ENCODE measurements at regions not wholly inside any gene's neighbourhood (a gene's known extent, or its start where the extent isn't known, plus 50 kb on each side); places are given as distances from the start of the nearest gene placed in this dataset.

DNA sequence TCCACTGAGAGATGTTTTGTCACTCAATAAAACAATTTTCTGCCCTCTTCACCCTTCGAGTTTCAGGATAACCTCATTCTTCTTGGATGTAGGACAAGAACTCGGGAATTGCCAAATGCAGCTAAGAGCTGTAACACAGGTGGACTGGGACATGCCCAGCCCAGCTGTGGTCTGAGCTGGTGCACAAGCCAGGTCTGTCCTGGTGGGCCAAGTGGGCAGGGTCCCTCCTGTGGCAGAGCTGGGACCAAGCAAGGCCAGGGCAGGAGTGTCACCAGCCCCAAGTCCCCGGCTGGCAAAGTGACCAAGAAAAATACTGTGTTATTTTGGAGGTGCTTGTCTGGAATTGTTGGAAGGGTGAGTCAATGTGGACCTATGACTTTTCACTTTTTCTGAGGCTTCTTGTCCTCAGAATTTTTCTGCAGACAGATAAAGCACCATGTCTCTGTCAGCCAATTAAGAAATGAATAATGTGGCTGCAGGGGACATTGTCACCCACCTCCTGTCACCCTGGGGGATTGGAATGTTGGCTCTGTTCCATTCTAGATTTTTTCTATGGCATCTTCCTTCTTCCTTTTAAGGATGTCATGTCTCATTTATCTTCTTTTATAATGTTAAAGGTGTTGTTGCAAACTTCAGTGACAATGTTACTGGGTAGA is 645.2 kb upstream of the EPHA6 start:
- DNase-seq: no peak

DNA sequence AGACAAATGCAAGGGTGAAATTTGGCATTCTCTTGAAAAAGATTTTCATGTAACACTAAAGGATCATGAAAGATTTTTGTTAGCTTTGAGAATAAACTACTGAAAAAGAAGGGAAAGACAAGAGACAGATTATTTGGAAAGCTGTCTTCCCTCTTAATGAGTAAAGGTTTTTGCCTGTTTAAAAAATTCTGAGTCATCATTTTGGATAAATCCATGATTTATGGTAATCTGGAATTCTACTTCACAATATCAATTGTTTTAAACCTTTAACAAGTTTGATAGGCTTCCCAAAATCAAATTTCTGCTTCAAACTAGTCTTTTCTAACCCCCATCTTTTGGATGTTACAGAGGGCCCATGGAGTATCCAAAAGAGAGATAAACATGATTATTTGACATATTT is 641.5 kb upstream of the EPHA6 start:
- no peak for DNase-seq

DNA sequence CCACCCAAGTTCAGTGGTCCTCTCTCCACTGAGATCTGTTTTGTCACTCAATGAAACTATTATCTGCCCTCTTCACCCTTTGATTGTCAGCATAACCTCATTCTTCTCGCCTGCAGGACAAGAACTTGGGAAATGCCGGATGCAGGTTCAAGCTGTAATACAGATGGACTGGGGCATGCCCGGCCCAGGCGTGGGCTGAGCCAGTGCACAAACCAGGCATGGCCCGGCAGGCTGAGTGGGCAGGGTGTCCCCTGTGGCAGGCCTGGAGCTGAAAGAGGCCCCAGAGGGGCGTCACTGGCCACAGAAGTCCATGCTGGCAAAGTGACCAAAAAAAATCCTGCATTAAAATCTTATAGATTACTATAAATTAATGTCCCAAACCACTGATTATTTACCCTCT is 638.9 kb upstream of the EPHA6 start:
- DNase-seq: no peak

DNA sequence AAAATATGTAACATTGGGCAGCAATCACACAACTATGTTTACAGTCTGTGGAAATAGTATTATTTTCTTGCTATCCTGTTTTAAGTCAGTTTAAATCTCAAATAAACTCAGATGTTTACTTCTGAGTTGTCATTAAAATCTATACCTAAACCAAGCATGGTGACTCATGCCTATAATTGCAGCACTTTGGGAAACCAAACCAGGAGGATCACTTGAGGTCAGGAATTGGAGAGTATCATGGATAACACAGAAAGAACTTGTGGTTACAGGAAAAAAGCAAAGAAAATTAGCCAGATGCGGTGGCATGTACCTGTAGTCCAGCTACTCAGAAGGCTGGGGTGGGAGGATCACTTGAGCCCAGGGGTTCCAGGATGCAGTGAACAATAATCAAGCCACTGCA is 631.6 kb upstream of the EPHA6 start:
- no peak for DNase-seq

DNA sequence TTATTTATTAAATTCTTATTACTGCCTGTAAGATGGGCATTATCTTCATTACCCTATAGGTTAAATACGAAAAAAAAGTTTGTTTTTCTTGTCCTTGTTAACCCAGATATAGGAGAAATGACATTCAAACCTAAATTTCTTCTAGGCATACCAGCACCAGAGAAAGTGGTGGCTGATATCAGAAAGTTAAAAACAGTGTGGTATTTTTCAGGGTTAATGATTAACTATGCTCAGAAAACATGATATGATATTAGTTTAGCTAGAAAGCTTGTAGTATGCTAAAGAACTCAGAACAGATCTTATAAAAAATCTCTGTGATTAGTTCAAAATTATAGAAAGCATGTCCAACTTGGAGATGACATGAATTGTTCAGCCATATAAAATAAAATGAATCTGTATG is 630.5 kb upstream of the EPHA6 start:
- DNase-seq: no peak

DNA sequence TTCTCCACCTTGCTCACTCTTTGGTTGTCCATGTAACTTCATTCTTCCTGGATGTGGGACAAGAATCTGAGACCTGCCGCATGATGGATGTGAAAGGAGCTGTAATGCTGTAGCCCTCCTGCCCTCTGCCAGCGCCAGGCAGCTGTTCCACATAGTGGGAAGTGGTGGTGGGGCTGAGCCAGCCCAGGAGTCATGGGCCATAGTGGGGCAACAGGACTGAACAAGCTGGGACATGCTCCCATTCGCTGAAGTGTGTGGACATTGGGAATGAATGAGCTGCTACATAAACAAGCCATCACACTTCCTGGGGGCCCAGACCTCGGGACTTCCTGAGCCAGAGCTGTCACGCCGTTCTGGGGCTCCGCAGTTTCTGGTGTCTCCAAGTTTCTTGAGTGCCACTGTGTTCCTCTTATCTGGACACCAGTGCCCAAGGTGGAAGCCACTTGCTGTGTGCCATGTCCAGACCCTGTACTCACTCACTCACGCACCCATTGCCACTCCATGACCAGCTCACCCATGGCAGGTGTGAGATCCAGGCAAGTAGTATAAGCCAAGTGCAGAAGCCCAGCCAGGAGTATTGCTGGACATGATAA is 624.3 kb upstream of the EPHA6 start:
- DNase-seq: no peak

DNA sequence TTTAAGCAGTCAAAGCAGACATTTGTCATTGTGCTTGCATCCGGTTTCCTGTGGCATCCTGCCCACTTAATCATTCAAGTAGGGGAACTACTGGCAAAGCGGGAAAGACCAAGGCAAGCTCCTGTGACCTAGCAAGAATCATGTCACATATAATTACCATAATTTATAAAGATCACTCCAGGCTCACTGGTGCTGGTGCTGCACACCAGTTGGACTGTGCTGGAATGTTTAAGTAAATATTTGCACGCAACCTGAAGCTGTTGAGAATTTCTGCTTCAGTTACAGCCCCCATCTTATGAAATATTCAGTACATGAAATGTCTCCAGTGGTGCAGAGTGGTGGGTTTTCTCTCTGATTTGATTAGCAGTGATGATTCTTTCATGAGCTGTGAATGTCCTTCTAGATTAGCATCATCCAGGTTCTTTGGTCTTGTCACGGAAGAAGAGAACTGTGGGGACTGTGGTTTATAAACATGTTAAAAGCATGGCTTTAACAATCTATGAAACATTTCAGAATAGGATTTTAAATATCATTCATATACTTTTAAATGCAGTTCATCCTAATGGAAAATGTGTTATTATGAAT is 621.3 kb upstream of the EPHA6 start:
- DNase-seq: no peak

DNA sequence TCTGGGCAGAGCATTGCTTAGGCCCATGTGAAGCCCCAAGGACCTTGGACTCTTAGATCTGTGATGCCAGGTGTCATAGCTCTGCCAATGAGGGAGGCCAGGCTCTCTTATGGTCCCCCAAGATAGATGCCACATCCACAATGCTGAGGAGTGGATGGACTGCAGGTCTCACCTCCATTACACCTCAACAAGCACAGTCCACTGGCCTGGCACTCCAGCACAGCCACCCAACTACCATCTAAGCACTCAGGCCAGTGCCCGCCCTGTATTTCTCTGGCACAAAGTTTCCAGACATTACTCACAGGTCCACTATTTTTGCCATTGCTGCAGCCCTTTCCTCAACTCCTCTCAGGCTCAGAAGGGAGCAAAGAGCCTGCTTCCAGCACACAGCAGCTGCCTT is 613.5 kb upstream of the EPHA6 start:
- no peak for DNase-seq

DNA sequence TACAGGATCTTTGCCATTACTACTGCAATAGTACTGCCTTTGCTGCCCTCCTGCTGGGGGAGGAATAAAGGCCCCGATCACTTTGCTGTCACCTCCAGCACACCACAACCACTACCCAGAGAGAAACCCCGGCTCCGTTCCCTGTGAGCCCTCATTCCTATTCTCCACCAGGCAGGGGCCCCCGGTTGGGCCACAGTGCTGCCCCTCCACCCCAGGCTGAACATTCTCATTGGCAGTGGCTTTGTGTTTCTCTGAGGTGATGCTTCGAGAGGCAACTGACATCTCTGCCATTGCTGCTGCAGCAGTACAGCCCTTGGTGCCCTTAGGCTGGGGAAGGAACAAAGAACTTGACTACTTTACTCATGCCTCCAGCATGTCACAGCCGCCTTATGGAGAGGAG is 612.9 kb upstream of the EPHA6 start:
- DNase-seq: no peak

DNA sequence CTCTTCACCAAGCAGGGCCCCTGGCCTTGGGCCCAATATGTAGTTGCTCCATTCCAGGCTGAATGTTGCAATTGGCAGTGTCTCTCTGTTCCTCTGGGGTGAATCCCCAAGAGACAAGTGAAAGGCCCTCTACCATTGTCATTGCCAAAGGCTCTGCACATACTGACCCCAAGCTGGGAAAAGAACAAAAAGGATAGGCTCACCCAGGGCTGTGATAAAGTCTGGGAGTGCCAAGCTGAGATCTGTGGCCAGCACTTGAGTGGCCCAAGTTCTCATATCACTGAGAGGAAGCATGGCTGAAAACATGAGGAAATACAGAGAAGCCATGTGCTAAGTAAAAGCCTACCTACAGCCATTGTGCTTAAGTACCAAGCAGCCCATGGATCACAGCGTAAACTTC is 612.2 kb upstream of the EPHA6 start:
- DNase-seq: no peak

DNA sequence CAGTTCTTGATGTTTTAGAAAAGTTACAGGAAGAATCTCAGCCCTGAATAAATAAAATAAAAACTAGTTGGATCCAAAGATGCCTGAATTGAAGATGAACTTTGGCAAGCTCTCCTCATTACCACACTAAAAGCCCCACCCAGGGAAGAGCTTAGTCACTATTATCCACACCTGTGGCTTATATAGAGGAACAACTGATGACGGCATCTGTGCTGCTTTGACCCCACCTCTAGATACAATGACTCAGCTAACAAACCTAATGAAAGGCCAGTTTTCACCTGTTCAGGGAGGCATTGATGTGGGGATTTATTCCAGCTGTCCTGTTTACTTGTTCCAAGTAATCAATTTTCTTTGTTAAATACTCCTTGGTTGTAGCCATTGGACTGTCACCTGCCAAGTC is 604.7 kb upstream of the EPHA6 start:
- no peak for DNase-seq

DNA sequence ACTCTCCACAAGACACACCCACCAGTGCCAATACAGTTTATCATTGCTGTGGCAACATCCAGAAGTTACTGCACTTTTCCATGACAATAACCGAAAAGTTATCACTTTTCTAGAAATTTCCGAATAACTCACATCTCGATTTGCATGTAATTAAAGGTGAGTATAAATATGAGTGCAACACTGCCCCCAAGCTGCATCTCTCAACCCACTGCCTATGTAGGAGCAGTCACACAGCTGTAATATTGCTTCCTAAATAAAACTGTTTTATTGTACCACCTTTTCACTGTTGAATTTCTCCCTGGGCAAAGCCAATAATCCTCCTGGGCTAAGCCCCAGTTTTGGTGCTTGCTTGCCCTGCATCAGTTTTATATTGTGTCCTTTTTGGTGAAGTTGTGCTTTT is 601.0 kb upstream of the EPHA6 start:
- DNase-seq: no peak

DNA sequence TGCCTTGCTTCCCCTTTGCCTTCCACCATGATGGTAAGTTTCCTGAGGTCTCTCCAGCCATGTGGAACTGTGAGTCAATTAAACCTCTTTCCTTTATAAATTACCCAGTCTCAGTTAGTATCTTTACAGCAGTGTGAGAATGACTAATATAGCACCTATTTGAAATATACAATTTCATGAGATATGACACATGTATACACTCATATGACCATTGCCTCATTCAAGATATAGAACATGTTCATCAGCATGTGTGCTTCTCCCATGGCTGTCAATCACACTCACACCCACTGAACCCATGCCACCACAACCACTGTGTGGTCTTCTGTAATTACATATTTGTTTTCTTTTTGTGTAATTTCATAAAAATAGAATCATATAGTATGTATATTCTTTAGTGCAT is 599.5 kb upstream of the EPHA6 start:
- no peak for DNase-seq

DNA sequence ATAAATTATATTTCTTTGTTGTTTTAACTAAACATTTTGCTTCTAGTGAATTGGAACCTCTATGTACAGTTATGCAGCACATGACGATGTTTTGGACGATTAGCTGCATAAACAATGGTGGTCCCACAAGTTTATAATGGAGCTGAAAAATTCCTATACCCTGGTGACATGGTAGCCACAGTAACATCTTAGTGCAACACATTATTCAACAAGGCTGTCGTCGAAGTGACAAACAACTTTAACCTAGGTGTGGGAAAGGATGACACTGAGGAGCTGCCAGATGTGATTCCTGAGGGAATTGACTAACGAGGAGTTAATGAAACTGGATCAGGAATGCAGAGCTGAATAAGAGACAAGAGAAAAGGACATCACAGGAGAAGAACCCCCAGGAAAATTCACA is 588.9 kb upstream of the EPHA6 start:
- no peak for DNase-seq

DNA sequence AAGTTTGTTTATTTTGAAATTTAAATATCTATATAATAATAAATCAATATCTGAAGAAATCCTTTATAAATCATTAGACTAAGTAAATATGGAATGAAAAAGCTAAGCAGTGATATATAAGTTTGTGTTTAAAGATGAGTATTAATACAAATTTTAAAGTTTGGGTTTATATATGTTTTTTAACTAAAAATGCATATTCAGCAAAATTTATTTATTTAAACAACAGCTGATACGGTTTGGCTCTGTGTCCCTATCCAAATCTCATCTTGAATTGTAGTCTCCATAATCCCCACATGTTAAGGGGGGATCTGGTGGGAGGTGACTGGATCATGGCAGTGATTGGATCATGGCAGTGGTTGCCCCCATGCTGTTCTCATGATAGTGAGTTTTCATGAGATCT is 580.7 kb upstream of the EPHA6 start:
- no peak for DNase-seq

DNA sequence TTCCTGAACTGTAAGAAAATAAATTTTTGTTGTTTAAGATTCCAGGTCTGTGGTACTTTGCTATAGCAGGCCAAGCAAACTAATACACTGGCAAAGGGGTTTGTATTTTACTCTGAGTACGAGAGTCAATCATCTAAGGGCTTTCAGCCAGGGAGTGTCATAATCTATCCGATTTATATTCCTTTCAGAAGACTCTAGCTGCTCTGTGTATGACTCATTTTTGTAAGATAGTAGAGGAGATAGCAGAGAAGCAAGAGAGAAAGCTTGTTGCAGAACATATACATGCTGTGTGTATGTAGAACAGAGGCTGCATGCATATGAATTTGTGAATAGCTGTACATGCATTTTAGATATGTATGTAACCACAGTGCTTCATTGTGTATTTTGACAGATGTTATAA is 577.9 kb upstream of the EPHA6 start:
- no peak for DNase-seq

DNA sequence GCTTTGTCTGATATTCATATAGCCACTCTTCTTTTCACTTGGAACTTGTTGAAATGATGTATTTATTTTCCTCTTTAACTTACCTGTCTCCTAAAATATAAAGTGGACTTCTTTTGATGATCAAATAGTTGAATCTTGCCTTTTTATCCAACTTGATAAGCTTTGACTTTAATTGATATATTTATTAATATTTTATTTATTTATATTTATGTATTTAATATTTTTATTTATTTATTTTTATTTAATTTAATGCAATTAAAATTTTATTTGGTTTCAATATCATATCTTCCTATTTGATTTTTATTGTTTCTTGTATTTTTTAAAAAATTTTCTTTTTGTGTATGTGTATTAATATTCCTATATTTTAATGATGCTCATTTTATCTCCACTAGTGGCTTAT is 555.1 kb upstream of the EPHA6 start:
- DNase-seq: no peak

DNA sequence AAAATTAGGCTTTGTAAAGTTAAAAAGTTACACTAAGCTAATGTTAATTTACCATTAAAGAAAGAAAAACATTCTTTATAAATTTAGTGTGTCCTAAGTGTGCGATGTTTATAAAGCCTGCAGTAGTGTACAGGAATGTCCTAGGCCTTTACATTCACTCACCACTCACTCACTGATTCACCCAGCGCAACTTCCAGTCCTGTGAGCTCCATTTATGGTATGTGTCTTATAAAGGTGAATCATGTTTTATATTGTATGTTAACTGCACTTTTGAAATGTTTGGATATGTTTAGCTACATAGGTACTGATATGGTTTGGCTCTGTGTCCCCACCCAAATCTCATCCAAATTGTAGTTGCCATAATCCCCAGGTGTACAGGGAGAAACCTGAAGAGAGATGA is 549.7 kb upstream of the EPHA6 start:
- no peak for DNase-seq

DNA sequence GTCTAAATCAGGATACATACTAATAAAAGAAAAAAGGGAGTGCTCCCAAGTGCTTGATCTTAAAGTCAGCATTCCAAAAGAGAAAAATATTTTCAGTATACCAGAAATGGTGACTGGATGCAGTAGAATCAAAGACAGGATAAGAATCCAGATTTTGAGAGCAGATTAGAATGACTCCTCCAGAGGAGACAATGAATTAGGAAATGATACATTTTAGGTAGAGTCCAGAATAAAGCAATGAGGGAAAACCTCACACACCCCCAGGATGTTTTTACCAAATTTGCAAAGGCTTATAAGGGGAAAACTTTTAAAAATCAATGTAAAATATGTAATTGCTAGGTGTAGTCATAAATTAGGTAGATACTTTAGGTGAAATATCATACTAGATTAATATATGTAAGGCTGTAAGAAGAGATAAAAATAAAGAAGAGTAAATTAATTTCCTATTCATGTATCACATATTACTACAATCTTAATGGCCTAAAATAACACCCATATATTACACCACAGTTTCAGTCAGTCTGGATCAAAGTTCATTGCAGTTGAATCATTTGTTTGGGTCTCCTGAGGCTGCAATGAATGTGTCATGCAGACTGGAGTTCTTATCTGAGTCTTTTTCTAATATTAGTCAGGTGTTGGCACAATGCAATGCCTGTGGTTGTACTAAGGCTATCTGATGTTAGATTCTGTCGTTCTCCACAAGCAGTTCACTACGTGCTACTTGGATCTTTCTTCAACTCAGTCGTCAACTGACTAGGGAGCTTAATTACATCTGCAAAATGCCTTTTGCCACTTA is 547.8 kb upstream of the EPHA6 start:
- no peak for DNase-seq

DNA sequence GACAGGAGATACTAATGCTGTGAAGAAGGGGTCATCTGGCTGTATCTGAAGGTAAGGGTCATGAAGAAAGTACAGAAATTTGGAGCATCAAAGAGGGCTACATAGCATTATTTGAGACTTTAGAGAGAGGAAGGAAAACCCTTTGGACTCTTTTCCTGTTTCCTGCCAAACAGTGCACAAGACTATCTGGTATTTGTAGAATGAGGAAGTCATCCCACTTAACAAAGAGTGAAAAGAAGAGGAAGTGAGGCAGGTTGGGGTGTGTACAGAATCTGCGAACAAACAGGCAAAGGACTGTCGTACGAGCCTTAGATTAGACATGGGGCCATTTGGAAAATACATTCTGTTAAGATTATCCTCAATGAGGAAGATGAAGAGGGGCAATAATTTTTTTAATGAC is 546.8 kb upstream of the EPHA6 start:
- DNase-seq: no peak

DNA sequence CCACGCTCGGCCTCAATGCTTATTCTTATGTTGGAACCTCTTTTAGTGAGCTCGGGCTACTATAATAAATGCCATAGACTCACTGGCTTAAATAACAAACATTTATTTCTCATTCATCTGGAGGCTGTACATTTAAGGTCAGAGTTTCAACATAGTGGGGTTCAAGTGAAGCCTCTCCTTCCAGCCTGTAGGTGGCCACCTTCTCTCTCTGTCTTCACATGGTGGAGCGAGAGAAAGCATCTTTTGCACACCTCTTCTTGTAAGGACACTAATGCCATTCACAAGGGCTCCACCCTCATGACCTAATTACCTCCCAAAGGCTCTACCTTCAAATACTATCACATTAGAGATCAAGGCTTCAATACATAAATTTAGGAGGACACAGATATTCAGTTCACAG is 520.3 kb upstream of the EPHA6 start:
- DNase-seq: no peak

DNA sequence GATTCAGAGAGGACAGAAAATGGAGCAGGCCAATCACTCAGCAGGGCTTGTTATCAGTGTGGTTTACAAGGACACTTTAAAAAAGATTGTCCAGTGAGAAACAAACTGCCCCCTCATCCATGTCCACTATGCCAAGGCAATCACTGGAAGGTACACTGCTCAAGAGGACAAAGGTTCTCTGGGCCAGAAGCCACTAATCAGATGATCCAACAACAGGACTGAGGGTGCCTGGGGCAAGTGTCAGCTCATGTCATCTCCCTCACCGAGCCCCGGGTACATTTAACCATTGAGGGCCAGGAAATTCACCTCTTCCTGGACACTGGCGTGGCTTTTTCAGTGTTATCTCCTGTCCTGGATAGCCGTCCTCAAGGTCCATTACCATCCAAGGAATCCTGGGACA is 513.7 kb upstream of the EPHA6 start:
- no peak for DNase-seq

DNA sequence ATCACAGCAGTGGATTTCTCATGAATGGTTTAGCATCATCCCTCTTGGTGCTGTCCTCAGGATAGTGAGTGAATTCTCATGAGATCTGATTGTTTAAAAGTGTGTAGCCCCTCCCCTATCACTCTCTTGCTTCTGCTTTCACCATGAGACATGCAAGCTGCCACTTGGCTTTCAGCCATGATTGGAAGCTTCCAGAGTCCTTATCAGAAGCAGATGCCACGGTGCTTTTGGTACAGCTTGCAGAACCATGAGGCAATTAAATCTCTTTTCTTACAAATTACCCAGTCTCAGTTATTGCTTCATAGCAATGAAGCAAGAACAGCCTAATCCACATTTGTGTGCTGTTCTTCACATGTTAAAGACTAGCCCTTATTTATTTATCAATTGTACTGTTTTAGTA is 495.2 kb upstream of the EPHA6 start:
- DNase-seq: no peak

DNA sequence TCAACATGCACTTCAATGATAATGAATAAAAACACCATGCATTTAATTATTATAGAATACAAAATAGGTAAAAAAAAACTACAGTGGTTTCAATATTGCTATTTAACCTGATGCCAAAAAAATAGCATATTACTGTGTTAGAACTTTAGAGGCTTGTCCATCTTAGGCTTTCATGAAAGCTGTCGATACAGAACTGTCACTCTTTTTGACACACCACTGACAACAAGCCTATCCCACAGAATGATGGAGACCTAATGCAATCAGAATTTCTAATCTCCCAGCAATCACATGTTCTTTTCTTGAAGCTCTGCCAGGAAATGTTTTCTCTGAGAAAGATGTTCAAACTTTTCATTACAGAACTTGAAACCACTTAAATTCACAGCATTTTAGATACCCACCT is 490.3 kb upstream of the EPHA6 start:
- DNase-seq: no peak
